Kidney capillary endothelial cell (primary cell): ENCODE measurements at regions not wholly inside any gene's neighbourhood (a gene's known extent, or its start where the extent isn't known, plus 50 kb on each side); places are given as distances from the start of the nearest gene placed in this dataset.

Experiments
- DNase-seq: peaks from one replicate; pipeline ENCODE4 v3.0.0-alpha.2; 2018; ENCODE audit warnings: low spot score

DNA sequence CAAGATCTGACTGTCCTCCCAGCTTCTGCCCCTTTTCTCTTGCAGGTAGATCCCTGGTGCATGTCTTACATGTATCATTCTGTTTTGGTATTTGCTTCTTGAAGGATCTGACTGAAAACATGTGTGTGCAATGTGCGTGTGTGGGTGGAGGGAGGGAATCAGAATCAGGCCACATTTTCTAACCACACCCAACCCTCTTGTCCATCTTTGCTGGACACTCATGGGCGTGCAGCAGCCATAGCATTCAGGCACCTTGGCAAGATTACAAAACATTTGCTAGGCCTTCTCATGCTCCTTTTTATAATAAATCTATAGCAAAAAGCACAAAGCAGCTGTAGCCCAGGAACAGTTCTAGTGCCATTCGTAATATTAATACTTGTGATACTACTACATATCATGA, 233.6 kb upstream of the E2F7 start:
- no peak for DNase-seq

DNA sequence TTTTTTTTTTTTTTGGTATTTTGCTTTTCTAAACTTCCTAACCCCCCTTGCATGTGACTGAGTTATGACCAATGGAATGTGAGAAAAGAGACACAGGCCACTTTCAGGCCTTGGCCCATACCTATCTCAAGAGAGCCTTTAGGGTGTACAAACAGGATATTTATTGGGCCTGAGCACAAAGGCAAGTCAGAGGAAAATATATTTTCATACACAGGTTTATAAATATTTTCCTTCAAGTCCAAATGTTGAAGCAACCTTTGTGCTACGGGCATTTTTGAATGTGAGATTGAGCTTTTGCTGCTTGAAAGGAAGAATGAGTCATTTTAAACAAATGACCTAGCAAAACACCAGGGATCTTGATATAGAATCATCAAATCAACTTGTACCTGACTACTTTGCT, 228.6 kb upstream of the E2F7 start:
- peak; percentile 25 for DNase-seq

DNA sequence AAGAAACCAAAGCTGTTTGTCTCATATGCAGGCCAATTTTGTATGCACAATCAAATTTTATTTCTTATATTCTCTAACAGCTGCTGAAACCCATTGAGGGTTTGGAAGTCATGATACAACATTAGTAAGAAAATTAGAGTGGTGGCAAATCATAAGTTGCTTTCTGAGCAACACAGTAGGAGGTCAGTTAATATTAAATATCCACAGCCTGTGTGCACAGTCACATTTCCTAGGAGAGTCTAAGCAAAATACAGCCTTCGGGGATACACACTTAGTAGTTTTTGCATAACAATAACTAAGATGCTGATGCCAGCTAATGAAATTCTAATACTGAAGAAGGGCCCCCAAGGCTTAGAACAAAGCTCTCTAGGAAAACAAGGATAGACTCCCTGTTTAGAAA, 209.6 kb upstream of the E2F7 start:
- no peak for DNase-seq

DNA sequence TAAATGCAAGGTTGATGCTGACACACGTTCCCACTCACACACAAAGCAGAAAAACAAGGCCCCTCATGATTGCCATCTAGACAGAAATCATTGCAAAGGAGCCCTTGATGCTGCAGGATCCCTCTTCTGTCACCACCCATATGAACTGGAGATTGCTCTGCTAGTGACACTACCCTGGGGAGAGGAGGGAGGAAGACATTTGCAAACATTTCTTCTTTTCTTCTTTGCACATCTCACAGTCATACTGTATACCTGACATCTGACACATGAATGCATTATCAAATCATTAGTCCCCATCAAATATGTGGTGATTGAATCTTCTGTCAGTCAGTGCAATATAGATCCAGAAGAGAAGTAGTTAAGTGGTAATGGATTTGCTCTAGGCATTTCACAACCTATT, 208.5 kb upstream of the E2F7 start:
- no peak for DNase-seq

DNA sequence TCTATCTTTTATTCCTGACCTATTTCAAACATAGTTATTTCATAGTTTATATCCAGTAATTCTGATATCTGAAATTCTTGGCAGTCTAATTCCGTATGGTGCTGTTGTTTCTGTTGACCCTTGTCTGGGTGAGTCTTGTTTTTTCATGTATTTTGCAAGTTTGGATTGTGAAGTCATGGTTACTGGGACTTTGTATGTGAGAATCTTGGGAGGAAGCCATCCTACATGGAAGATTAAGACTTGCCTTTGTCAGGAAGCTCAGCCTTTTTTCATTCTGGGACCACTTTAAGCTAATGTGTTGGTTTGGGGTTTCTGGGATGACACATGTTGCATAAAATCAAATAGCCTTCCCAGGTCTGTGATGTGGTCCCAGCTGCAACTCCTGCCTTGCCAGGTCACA, 191.6 kb upstream of the E2F7 start:
- no peak for DNase-seq

DNA sequence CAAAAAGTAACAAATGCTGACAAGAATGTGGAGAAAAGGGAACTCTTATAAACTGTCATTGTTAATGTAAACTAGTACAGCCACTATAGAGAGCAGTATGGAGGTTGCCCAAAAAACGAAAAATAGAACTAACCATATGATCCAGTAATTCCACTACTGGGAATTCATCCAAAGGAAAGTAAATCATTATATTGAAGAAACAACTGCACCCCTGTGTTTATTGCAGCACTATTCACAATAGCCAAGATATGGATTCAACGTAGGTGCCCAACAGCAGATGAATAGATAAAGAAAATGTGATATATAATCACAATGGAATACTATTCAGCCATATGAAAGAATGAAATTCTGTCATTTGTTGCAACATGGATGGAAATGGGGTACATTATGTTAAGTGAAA, 188.0 kb upstream of the E2F7 start:
- no peak for DNase-seq

DNA sequence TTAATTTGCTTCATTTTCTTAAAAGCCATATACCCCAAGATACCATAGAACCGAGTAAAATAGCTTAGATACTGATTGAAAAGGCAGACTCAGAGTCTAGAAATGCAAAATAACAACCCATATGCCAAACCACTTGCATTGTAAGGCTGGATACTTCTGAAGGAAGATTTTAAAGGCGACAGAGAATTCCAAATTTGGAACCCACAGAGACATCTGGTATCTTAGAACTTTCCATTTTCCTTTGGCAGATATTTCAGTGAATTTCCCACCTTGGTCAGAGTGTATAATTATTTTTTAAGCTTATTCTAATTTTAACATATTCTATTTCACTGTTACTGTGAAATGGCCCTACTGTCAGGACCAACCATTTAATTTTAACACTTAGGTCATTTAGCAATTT, 186.4 kb upstream of the E2F7 start:
- DNase-seq: no peak

DNA sequence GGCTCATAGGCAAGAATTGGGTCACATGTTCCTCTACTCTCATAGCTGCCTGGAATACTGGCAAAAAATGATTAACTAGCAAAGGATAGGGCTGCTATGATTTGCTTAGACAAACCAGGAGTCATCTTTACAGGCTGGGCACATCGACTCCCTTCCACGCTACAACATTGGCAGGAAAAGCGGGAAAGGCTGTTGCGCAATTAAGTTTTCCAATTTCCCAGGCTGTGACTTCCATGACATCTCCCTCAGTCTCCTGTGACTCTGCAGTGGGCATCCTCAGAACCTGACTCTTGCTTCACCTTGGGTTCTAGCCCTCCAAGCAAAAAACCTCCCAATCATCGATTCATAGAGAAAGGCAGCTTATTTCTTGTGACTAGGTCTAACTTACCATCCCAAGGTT, 184.5 kb upstream of the E2F7 start:
- no peak for DNase-seq

DNA sequence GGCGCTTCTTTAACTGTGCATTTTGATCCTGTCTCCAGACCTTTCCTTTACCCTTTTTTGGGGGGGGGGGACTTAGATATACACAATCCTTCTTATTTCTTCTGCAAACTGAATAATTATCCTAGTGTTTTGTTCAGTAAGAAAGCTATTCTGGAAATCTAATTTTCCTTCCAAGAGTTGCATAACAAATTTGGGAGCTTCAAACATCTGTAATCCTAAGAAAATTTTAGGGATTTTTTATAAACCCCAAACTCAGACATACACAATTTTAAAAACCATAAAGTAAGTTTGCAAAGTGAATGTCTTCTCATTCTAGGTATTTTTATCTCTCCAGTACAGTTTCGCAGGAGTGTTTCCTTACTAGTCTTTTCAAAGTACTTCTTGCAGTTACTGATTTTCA, 182.7 kb upstream of the E2F7 start:
- DNase-seq: no peak

DNA sequence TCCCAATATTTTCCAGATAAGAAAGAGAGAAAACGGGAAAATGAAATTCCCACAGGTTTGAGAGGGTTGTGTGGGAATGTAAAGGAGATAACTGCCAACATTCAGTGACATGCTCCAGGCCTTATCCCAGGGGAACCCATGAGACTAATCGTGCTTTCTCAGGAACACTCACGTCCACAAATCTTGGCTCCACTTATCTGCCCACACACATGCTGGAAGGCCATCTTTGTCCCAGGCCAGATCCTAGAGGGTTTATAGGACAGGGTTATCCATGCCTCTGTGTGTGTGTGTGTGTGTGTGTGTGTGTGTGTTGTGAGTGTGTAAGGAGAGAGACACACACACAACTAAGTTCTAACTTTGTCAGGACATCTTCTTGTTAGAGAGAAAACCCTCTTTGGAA, 182.2 kb upstream of the E2F7 start:
- DNase-seq: no peak

DNA sequence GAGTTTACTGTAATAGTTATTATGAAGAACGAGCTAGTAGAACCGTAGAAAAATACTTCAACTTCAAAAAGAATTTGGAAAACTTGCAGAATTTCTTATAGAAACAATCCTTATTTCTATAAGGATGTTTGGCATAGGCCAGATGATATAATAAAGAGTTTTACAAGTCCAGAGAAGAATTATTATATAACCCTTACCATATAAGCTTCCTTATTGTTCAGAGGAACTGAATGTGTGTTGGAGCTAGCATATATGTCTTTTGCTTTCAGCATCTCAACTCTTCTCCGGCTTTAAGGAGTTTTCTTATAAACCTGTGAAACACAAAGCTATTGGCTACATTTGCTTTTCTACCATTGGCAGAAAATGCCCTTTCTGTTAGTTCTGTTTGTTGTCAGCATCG, 178.0 kb upstream of the E2F7 start:
- DNase-seq: no peak

DNA sequence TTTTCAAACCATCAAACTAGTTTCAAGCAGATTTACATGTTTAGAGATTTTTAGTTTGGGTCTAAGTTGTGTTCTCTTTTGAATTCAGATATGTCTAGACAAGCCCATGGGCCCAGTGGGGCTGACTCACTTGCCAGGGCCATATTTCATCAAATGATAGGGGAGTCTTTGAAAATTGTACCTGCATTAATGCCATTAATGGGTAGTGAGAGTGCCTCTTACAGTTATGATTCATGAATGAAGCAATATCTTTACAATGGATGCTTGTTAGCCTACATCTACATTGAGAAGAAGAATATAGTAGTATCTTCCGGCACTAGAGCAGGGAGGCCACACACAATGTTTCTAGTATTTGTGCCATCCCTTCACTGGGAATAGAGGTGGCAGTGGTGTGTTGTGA, 174.2 kb upstream of the E2F7 start:
- no peak for DNase-seq

DNA sequence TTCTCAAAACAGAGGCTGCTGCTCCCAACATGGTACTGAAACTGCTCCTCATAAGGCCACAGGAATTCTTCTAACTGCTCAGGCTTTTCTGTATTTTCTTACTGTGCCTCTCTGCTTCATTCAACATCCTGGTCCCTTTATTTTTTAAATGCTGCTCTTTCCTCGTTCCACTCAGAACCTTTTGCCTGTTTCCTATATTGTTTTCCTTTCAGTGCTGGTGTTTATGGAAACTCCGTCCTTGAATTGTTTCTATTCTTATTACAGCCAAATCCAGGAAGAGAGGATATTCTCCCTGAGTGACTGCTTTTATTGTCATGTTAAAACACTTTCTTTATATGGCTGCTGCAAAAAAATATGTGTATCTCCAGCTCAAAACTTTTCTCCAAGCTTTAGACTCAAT, 173.0 kb upstream of the E2F7 start:
- DNase-seq: no peak

DNA sequence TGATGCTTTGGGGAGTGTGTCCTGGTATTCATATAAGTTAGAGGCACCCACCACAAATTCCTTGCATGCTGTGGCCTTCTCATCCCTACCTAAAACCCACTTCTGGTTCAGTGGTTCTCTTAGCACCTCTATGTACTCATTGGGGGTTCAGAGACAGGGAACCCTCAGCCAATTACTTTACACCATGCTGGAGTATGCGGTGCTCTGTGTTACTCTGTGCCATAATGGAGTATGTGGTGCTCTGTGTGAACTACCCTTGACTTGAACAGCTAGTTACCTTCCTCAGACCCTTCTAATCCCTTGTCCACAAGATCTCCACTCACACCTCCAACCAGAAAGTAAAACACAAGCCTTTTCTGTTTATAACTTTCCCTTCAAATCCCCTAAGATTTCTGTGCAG, 172.5 kb upstream of the E2F7 start:
- DNase-seq: no peak

DNA sequence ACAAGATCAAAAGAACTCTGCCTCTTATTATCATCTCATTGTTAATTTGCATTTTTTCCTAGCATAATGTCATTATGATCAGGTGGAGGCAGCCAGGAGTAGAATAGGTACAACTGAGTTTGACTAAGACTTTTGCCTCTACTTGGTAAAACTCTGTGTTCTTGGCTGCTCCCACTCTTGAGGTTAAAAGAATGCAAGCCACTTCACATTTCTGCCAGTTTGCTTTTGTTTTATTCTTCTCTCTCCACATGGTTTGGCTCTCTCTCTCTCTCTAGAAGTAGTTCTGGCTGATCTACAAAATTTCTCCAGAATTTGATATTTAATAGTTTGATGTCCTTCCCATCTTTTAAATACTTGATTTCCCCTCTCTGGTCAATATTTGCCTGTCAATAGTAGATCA, 170.7 kb upstream of the E2F7 start:
- DNase-seq: no peak

DNA sequence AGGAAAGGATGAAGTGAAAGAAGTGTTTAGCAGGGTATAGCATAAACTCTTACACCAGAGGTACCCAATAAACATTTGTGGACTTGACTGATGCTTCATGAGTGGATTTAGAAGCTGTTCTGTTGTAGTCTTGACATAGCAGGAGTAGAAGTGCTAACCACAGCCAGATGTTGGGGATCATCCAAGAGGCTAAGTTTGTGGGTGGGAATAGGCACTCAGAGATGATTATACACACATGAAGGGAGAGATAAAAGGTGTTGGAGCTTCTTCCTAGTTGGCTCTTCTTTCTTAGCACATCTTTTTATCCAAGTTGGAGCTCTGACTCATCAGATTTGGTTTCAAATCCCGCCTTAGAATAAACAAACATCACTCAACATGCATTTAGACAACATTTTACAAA, 166.7 kb upstream of the E2F7 start:
- no peak for DNase-seq

DNA sequence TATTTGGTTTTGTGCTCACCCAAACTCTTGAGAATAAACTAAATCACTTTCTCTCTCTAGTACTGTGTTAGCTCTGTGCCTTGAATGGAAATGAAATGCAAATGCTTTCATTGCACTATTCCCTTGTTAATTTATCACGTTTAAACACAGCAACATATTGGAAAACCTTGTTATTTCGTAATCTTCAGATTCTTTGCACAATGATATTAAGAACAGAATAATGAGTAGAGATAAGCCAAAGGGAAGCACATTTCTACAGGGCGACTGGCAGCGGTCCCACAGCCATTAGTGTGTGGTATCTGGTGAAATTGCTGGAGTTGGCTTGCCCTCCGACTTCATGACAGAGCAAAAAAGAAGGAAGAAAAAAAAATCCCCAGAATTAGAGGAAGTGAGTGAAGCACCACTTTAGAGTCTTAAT, 166.1 kb upstream of the E2F7 start:
- DNase-seq: no peak

DNA sequence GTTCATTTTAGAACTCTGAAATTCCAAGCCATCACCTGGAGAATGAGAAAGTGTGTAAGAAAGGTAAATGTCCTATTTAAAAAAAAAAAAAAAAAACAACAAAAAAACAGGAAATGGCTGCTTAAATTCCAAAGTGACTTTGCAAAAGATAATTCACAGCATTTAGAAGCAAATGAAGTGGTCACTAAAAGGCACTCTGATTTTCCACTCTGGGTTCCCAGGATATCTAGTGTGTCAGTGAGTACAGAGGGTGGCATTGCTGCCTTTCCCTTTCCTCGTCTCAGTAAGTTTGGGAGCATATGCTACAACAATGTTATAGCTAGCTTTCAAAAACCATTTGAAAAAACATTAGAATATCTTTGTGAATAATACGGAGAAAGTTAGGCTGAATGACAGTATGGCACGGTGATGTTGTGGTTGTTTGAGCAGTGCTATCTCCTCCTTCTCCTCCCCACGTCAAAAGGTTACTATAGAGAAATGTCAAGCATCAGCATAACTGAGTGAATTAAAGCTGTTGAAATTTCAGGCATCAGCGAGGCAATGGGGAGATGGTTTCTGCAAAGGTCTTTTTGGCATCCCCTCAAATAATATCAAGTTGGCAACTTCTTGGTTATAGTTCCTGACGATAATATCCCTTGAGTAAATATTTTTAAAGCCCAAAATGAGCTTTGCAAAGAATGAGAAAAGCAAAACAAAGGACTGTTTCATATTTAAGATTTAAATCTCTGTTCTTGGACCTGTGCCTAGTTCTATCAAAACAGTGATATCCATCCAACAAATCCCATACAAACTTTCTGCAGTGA, 164.5 kb upstream of the E2F7 start:
- no peak for DNase-seq

DNA sequence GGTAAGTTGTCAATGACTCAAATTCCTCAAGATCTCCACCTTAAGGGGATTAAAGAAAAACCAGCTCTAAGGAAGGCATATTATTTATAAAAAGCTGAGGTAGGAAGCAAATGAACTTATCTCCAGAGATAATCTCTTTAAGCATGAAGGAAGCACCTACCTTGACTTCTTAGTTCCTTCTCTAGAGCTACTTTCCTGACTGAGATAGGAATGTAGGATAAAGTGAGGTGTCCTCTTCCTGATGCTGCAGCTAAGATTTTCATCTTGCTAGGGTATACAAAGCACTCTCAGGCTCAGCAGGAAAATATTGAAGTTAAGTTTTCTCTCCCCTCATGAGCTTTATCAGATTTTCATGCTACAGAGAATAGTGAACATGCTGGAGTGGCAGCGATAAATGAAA, 163.0 kb upstream of the E2F7 start:
- DNase-seq: no peak

DNA sequence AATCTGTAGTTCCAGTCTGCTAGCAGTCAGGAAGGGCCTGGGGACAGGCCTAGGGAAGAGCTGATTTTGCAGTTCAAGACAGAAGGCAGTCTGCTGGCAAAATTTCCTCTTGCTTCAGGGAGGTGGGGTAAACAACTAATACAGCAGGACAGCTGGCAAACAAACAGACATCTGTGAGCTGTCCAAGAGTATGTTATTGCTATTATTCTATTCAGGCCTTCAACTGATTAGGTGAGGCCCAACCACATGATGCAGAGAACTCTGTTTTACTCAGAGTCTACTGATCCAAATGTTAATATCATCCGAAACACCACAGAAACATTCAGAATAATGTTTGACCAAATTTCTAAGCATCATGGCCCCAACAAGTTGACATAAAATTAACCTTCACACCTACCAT, 161.0 kb upstream of the E2F7 start:
- no peak for DNase-seq

DNA sequence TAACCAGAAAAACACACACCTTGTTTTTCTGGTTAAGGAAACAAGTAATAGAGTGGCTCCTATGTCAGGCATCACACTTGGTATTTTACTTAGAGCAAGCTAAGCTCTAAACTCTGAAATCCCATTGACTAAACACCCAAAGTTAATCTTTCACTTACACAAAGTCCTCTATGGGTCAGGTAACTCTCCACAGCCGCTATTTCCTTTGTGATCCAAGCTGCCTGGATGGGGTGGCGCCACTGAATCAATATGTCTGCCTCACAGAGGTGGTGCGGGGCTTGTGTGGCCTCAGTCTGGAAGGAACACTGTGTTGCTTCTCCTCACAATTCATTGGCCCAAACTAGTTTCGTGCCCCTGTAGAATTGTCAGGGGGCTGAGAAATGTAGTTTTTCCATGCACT, 160.0 kb upstream of the E2F7 start:
- DNase-seq: no peak

DNA sequence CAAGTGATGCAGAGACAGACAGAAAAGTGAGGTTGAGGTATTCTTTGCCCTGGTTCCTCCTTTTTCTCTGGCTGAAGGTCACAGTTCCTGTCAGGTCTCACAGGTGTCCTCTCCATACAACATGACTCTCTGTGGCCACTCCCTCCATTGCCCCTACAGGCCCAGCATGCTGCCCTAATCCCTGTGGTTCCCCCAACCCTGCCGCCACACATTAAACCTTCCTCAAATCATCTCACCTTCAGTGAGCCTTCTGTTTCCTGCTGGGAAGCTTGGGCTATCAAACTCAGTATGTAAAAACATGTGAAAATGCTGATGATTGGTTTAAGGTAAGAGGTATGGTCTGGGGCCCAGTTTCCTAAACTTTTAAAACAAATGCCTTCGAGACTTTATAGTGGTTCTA, 159.0 kb upstream of the E2F7 start:
- DNase-seq: no peak

DNA sequence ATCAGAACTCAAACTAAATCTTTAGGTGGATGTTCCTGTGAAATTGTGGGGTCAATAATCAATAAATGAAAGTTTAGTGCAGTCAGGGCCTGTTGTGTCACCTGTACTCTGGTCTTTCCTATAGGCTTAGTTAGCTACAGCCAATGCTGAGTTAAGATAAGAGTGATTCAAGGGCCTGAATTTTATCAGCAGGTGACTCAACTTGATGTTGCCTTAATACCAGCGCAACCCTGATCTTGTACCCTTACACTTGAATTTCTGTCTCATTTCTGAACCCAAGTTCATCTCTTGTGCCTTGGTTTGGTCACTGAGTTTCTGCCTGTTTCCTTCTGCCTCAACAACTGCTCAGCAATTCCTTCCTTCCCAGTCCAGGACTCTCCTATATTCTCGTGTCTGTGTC, 157.0 kb upstream of the E2F7 start:
- no peak for DNase-seq

DNA sequence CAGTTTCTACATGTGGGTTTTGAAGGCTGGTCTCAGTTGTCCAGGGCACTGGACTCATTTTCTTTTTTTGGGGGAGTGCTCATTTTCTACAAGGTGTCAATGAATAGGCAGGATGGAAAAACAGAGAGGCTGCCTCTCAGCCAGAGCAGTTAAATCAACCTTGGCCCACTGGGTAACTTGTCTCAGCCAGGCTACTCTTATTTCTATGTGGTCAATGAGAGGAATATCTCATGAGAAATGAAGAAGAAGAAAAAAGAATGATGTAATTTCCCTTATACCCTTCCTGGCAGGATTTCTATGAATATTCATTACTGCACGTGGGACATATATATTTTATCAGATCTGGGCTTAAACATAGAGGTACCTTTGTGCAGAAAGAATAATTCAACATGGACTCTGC, 155.2 kb upstream of the E2F7 start:
- DNase-seq: no peak

DNA sequence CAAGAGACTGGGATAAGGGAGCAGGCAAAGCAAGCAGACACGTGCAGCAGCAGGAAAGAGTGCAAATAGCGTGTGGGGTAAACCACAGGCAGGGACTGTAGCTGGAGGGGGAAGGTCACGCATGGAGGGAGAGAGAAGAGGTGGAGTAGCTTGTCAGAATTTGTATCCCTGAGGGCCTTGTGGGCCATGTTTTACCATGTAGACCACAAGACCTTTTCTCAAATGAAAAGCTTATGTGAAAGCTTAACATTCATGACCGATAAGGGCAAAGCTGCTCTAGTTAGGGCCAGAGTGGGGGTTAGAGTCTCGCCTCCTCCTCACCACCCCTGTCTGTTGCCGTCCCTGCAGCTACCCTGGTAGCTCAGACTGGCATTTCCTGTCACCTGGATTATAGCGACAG, 152.9 kb upstream of the E2F7 start:
- DNase-seq: no peak
